Activated CD4-positive, alpha-beta T cell treated with anti-CD3 and anti-CD28 coated beads, Interleukin-2, amount 50 U/mL, for 4 hours (primary cell): ENCODE measurements at regions not wholly inside any gene's neighbourhood (a gene's known extent, or its start where the extent isn't known, plus 50 kb on each side); places are given as distances from the start of the nearest gene placed in this dataset.
"Not testable (repeated sequence)": the region's sequence is repeated elsewhere in the genome, so short reads cannot be mapped to it uniquely, and the experiment has no call there.

Experiments used
- DNase-seq, 2 experiments: peaks; one replicate each; pipeline ENCODE4 v3.0.0-alpha.2; 2020

DNA sequence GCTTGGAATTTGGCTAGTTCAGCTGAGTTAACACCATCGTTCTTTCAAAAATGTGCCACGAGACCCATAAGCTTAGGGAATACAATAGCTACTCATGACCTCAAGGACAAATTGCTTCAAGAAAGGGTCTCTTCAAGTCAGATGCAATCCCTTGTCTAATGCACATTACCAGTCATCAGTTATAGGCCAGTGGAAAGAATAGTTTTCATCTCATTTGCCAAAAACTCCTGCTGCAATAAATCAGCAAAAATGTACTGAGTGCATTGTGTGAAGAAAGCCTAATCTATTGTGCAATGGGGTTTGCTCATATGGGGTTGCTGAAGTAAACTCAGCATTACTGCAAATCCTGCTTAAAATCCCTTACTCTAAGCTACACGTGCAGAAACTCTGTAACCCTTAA, 208.3 kb upstream of the NBEA start:
- no peak for DNase-seq

DNA sequence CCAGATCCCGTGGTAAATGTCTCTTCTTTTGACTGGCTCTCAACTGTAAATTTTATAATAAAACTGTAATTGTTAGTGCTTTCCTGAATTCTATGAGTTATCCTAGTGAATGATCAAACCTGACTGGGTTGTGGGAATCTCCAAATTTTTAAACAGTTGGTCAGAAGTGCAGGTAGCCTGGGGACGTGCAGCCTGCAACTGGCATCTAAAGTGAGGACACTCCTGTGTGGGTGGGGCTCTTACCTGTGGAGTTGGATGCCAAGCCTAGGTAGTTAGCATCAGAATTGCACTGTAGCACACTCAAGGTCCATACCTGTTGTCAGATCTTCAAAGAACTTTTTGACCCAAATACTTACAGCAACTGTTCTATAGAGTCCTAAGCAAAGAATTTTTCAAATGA, 207.1 kb upstream of the NBEA start:
- no peak for DNase-seq

DNA sequence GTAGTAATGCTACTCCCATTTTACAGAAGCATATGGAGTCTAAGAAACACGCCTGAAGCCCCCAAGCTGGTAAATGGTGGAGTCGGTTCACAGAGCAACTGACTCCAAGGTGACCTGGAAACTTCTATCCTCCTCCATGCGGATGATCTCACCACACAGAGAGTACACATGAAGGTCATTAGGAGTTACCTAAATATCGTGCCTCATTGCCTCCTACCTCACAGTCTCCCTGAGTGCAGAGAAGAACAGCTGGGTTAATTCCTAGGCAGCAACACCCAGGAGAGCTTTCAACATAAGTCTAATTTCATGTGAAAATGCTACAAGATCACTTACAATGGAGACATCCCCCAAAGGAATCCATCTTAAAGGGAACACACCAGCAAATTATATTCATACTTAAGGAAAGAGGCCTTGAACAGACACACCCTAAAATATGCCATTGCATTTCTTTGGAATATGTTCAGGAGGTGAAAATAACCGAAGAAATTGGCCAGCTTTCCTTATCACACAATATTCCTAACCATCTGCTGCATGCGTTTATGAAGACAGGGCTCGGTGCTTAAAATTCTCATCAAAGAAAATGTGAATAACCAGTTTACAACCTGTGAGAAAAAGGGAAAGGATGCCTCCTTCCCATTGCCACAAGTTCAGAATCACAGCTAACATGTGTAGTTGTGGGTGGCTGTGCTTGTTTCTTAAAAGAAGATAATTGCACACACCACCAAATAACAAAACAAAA, 203.6 kb upstream of the NBEA start:
- DNase-seq, result no peak

DNA sequence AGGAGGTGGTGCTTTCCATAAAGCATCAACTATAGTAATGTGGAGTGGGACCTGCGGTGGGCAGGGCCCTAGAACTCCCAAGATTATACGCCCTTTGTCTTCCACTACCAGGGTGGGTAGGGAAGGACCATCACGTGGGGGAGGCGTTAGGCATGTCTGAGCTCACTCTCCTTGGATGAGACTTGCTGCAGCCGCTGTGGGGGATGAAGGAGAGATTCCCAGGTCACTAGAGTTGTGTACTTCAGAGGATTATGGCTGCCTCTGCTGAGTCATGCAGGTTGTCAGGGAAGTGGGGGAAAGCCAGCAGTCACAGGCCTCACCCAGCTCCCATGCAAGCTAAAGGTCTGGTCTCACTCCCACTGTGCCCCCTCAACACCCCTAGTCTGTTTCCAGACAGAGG, 195.0 kb upstream of the NBEA start:
- not testable (repeated sequence) for DNase-seq

DNA sequence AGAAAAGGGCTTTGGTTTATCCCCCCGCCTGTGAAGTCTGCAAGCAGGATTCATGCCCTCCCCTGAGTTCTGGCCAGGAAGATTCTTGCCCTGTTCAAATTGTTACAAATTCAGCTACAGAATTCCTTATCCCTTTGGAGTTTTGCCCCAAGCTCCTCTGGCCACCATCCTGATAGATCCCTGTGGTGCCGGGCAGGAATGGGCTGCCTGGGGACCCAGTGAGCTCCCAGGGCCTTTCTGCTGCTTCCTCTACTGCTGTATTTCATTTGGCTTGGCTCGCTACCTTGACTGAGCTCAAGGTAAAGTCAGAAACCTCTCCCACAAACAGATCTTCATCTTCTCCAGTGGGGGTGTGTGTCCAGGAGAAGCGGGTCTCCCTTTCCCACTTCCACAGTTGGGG, 194.6 kb upstream of the NBEA start:
- no peak for DNase-seq

DNA sequence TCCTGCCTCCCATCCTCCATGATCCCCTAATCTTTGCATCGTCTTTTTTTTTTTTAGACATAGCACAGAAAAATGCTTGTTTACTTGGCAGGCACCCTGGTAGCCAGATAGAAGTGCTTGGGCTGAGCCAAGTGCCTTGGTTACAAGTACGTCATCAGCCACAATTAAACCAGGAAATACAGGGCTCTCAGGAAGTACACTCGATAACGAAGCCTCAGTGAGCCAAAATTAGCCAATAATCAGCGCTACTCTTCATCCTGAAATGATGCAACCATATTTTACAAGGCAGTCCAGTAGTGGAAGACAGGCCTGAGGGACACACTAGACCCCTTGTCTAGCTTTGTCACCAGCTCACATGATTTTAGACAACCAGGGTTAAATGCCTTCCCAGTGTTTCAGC, 194.0 kb upstream of the NBEA start:
- no peak for DNase-seq

DNA sequence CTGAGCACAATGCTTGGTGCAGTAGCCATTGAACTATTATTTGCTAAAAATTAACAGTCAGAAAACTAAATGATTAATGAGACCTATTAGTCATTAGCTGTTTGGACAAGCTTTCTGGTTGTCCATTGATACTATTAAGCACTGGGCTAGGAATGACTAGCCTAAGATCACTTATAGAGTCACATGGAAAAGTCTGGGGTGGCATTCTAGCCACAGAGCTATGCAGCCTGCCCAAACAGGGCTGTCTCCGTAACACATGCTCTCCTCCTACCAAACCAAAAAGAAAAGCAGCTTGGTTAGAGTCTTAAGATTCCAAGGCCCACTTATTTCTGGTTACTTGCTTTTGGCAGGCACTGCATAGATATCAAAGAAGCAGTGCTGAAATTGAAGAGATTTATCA, 193.5 kb upstream of the NBEA start:
- DNase-seq, result no peak

DNA sequence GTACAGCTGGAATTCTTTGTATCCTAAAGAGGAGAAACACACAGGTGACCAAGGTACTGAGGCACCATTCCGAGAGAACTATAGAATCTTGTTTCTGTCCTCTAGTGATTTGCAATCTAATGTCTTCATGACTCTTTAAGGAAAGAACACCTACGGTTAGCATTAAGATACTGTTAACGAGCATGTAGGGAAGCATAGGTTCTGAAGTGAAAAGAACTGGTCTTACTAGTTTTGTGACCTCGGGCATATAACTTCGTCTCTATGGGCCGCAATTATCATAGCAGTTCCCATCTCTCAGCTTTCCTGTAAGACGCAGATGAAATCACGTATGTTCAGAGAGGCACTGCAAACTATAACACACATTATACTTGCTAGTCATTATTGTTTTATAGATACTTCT, 193.0 kb upstream of the NBEA start:
- no peak for DNase-seq

DNA sequence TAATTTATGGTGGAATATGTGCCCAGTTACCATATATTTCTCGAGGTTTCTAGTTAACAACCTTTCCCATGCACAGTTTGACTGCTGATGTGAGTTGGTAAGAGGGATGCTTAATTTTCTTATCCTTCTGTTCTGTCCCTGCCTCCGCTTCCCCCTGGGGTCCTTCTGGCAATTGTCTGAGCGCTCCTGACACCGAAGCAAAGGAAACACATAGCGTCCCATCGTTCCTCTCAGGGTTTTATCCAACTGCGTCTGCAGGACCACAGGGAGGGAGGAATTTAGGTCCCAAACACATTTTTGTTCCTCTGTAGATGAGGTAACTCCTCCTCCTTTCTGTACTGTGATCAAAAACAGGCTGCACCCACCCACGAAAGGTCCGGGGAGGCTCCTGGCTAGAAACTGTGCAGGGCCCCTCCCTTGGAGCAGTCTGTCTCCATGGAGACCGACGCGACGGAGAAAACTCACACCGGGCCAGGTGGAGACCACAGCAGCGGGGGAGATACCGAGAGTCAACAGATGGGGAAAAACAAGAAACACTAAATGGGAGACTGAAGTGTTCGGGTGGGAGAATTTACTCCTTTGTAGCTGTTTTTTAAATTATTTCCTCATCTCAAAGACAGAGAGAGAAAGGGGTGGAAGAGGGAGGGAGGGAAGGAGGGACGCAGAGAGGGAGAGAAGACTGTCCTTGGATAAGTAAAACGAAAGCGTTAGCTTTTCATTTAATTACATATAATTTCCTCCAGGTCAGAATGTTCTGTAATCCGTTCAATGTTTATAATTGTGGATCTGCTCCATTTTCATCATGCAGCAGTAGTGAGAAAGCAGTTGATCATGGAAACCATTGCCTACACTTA, 191.8 kb upstream of the NBEA start:
- DNase-seq, result no peak

DNA sequence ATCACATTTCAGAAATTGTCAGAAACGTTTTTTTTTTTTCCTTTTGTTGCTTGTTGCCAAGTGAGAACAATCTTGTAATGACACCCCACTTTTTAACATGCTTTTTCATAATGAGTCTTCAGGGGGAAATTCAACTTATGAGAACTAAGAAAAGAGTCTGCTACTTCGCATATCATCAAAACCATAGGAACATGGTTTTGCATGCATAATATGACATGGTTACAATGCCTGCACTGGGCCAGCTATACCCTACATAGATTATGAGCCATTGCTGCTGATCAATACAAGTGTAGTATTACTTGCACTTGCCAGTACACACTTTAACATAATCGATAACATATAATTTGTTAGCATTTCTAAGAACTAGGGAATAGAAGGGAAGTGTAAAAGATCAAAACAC, 191.0 kb upstream of the NBEA start:
- no peak for DNase-seq

DNA sequence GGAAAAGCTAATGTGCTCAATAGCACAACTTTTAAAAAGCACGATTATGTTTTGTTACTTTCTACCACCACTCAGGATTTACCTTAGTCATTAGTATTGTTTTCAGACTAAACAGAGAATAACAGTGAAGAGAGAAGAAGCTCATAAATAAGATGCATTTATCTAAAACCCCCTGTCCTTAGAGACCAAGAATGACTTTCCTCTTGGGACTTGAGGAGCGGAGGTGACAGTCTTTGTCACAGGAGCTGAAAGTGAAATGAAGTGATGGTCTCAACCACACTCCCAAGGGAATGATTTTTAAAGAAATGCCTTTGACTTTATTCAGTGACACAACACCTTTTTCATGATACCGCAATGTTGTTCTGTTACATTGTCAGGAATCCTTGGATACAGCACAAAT, 190.6 kb upstream of the NBEA start:
- no peak for DNase-seq

DNA sequence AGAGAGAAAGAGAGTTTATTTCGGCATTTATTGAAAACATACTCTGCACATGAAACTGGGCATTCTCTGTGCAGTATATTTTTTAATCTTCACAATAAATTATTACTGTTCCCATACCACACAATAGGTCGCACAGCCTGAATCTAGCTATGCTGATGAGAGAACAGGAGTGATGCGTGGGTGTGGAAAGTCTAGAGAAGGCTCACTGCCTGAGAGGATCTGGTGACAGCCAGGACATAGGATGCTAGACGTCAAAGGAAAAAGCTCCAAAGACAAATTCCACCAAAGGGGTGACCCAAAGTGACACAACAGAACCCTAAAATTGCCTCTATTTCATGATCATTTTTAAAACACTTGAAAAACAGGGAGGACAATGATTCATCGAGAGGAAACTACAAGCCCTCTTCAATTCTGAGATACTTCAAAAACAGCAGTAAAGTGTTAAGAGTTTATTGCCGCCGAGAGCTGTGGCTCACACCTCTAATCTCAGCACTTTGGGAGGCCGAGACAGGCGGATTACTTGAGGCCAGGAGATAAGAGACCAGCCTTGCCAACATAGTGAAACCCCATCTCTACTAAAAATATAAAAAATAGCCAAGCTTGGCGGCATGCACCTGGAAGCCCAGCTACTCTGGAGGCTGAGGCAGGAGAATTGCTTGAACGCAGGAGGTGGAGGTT, 189.6 kb upstream of the NBEA start:
- no peak for DNase-seq

DNA sequence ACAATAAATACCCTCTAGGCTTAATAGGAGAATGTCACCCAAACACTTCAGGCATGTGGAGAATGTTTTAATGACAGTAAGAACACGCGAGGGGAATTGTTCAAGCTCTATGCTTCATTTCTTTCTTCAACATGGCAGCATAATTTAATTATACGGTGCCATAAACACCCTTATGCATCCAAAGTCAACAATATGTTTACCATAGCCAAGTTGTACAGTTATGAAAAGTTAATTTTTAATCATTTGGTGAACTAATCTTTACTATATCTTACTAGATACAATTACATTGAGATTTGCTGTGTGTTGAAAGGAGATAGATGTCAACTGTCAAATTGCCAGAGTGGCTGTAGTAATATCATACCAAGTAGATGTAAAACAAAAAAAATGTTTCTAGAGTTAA, 185.9 kb upstream of the NBEA start:
- DNase-seq, result no peak

DNA sequence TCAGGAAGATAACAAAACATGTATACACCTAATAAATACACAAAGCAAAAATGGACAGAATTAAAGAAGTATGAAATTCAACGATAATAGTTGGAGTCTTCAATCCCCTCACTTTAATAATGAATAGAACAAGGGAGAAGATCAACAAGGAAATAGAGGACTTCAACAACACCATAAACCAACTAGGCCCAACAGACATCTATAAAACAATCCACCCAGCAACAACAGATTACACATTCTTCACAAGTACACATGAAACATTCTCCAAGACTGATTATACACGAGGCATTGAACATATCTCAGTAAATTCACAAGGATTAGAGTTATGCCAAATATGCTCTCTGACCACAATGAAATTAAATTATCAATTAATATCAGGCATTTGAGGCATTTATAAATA, 185.5 kb upstream of the NBEA start:
- DNase-seq, result no peak

DNA sequence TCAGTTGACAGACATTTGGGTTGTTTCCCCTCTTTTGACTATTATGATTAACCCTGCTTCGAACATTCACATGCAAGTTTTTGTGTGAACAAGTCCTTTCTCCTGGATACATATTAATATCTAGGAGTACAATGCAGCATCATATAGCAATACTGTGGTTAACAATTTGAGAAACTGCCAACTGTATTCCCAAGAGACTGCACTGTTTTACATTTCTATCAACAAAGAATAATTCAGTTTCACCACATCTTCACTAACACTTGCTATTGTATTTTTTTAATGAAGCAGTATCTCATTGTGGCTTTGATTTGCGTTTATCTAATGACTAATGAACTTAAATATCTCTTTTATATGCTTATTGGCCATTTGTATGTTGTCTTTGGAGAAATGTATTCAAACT, 184.6 kb upstream of the NBEA start:
- DNase-seq, result no peak

DNA sequence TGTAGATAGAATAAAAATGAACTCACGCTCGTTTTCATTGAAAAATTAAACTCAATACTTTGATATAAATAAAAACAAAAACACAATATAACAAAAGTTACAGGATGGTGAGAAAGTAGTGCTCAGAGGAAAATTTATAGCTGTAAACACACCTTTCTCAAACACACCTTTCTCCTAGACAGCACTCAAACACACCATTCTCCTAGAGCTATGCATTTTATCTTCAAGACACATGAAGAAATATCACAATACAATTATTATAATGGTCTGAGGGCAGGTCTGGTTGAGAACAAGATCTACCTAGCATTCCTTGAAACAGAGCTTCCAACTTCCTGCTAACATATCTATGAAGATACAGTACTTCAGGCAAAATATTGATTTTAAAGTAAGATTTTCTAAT, 183.4 kb upstream of the NBEA start:
- no peak for DNase-seq

DNA sequence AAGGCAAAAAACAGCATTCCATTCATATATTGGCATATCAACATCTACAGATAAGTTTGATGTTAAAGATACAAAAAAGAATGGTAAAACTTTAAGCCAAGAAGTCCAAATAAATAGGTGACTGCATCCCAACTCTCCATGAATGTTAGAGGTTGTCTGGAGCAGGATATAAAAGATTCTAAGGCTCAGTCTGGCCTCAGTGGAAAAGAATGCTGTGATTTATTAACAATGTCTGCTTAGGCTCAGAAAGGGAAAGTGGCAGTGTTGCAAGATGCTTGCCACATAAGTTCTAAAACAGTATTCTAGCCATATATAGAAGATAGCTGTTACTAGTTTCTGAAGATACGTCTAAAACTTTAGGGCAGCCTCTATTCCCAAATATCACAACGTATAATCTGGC, 179.8 kb upstream of the NBEA start:
- no peak for DNase-seq

DNA sequence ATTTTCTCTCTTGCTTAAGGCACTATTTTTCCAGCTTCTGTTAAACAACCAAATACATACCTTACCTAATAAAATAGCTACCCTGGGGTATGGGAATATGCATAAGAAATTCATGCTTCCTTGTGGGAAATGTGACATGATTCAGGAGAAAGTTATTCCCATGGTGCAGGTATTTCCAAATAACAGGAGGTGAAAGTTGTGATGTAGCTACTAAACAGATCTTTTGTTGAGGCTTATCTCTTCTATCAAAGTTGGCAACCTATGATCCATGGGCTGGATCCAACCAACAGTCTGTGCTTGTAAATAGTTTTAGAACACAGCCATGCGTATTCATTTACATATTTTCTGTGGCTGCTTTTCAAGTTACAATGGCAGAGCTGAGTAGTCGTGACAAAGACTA, 177.8 kb upstream of the NBEA start:
- DNase-seq, result no peak

DNA sequence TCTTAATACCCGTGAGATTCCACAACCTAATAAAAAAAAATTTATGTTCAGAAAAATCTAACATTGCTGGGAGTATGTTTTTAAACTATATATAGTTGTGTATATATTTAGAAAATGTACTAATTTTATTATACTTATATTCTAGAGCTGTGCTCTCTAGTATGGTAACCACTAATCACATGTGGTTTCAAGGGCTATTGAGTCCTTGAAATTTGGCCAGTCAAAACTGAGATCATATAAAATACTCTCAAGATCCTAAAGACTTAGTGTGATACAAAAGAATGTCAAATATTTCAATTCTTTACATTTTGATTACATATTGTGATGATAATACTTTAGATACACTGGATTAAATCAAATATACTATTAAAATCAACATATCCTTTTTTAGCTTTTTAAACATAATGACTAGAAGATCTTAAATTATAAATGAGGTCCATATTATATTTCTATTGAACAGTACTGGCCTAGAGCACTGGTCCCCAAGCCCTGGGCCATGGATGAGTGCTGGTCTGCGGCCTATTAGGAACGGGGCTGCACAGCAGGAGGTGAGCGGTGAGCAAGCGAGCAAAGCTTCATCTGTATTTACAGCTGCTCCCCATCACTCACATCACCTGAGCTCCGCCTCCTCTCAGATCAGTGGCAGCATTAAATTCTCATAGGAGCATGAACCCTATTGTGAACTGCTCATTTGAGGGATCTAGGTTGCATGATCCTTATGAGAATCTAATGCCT, 176.5 kb upstream of the NBEA start:
- no peak for DNase-seq

DNA sequence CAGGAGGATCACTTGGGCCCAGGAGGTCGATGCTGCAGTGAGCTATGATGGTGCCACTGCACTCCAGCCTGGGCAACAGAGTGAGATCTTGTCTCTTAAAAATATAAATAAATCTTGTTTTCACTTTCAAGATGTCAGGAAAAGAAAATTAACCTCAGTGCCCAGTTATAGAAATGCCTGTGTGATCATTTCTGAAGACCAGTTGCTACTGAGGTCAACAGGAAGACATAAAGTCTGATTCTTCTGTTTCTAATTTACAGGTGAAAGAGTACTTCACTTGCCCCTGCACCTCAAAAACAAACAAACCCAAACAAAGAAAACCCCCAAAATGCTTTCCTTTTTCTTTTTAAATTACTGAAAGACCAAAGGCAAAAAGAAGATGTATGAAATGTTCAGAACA, 174.3 kb upstream of the NBEA start:
- no peak for DNase-seq

DNA sequence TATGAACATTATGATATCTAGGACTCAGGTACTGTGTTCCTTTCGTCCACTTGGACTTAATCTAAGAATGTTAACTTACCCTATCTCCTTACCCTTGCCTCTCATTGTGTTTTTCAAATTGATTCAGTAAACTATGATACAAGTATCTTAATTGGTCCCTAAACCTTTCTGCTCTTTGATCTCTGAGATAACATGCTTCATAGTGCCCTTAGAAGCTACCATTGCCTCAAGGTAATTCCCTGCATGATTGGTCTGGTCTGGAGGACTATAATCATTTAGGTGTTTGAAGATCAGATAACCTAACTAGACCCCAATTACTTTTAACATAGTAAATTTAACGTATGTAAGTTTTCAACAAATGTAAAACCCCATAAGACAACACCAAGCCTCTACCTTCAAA, 169.9 kb upstream of the NBEA start:
- DNase-seq, result no peak

DNA sequence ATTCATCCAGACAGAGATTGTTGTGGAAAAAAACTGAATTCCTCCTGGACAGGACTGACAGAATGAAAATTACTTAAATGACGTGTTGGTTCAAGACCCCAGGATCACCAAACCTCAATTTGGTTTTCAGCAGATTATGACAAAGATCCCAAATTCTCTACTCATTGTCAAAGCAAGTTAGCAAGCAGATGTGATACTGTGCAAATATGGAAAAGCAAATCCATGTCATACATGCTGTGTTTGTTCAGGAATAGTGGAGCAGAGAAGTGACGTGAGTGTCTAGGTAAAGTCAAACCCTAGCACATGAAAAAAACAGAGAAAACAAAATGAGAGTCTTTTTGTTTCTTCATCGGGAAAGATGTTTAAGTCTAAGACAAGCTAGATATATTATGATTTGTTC, 169.2 kb upstream of the NBEA start:
- no peak for DNase-seq

DNA sequence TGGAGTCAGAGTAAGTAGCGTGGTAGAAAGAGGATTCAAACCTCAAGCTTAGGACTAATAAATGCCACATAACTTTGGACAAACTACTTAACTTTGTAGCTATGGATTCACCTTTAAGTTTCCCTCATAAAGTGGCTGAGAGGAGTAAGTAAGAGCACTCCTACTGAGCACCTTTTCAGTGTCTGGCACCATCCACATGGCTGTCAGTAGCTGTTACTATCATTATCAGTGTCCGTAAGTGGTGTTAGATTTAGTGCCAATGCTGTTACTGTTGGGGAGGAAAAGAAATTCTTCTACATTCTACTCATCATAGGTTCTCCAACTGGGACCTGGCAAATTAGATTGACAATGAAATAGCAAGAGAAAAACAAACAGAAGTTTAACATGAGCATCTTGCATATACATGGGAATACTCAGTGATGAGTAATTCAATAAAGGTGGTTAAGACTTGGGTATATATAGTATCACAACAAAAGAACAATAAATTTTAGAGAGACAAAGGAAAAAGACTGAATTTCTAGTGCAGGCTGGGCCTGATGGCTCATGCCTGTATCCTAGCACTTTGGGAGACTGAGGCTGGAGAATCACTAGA, 165.6 kb upstream of the NBEA start:
- no peak for DNase-seq
